Skin epidermis (tissue), 12 donors: ENCODE measurements at regions not wholly inside any gene's neighbourhood (a gene's known extent, or its start where the extent isn't known, plus 50 kb on each side); places are given as distances from the start of the nearest gene placed in this dataset.
"Not testable (repeated sequence)": the region's sequence is repeated elsewhere in the genome, so short reads cannot be mapped to it uniquely, and the experiment has no call there.

Experiments used
- H3K27ac ChIP-seq, 21 experiments: fragments of 200-600 bp; sonication (generic) in 11 of 21; one replicate each; pipeline ENCODE4 v1.5.0; 2020; ENCODE audit warnings: mild to moderate bottlenecking in 3 of 21, inconsistent platforms in 2 of 21, moderate library complexity in 2 of 21
- H3K4me3 ChIP-seq, 7 experiments: fragments of 200-600 bp; sonication (generic) in 2 of 7; one replicate each; pipeline ENCODE4 v1.5.0; 2020; ENCODE audit warnings: inconsistent platforms in 2 of 7, mild to moderate bottlenecking in 2 of 7, moderate library complexity in 1 of 7

GRCh38 chr1:90864681-90865080, 147.6 kb upstream of the BARHL2 start:
- Histone ChIP-seq H3K27ac (no peak overlapping the region), H3K4me3 (no peak overlapping the region)

GRCh38 chr1:90862782-90863181, 145.7 kb upstream of the BARHL2 start:
- Histone ChIP-seq H3K27ac (no peak overlapping the region), H3K4me3 (no peak overlapping the region)

GRCh38 chr1:90861421-90861820, 144.3 kb upstream of the BARHL2 start:
- not testable (repeated sequence) for H3K4me3 ChIP-seq, H3K27ac ChIP-seq

GRCh38 chr1:90856463-90857007, 139.4 kb upstream of the BARHL2 start:
- Histone ChIP-seq H3K27ac (no peak overlapping the region), H3K4me3 (no peak overlapping the region)

GRCh38 chr1:90854397-90854924, 137.4 kb upstream of the BARHL2 start:
- H3K4me3 ChIP-seq, result no peak overlapping the region

GRCh38 chr1:90851711-90852050, 134.6 kb upstream of the BARHL2 start:
- no peak overlapping the region for H3K27ac ChIP-seq

More at GRCh38 chr1:90854397-90854924, 137.4 kb upstream of the BARHL2 start:
- no peak overlapping the region for H3K27ac ChIP-seq

GRCh38 chr1:90850898-90851710, 134.0 kb upstream of the BARHL2 start:
- H3K4me3 ChIP-seq, result peak overlapping the region; percentile 48 to 64 (median 55)
- peak overlapping the region in 13 of 21 experiments; percentile 1 to 77 (median 26) for H3K27ac ChIP-seq

More at GRCh38 chr1:90851711-90852050, 134.6 kb upstream of the BARHL2 start:
- peak overlapping the region; percentile 48 to 64 (median 55) for H3K4me3 ChIP-seq

GRCh38 chr1:90850181-90850897, 133.2 kb upstream of the BARHL2 start:
- Histone ChIP-seq H3K4me3 (peak overlapping the region; percentile 48 to 64 (median 55)), H3K27ac (peak overlapping the region in 6 of 21 experiments; percentile 1 to 77 (median 34))

GRCh38 chr1:90841473-90841872, 124.4 kb upstream of the BARHL2 start:
- H3K27ac ChIP-seq, result no peak overlapping the region
- no peak overlapping the region for H3K4me3 ChIP-seq

GRCh38 chr1:90840352-90840751, 123.2 kb upstream of the BARHL2 start:
- H3K4me3 ChIP-seq, result no peak overlapping the region
- no peak overlapping the region for H3K27ac ChIP-seq

GRCh38 chr1:90839323-90839722, 122.2 kb upstream of the BARHL2 start:
- H3K27ac ChIP-seq, result no peak overlapping the region

GRCh38 chr1:90838720-90839119, 121.6 kb upstream of the BARHL2 start:
- H3K4me3 ChIP-seq, result no peak overlapping the region
- H3K27ac ChIP-seq, result no peak overlapping the region

More at GRCh38 chr1:90839323-90839722, 122.2 kb upstream of the BARHL2 start:
- no peak overlapping the region for H3K4me3 ChIP-seq

GRCh38 chr1:90837420-90837819, 120.3 kb upstream of the BARHL2 start:
- H3K27ac ChIP-seq, result no peak overlapping the region
- H3K4me3 ChIP-seq, result no peak overlapping the region

- no peak overlapping the region for H3K4me3 ChIP-seq
- no peak overlapping the region for H3K27ac ChIP-seq
These were observed 119.2 kb upstream of the BARHL2 start for GRCh38 chr1:90836345-90836679.

- H3K27ac ChIP-seq, result no peak overlapping the region
- peak overlapping the region in 1 of 7 experiments; percentile 13 for H3K4me3 ChIP-seq
These were observed 118.7 kb upstream of the BARHL2 start for GRCh38 chr1:90835661-90836344.

- no peak overlapping the region for H3K4me3 ChIP-seq
- H3K27ac ChIP-seq, result no peak overlapping the region
These were observed 118.0 kb upstream of the BARHL2 start for GRCh38 chr1:90834886-90835660.

GRCh38 chr1:90834354-90834885, 117.3 kb upstream of the BARHL2 start:
- Histone ChIP-seq H3K4me3 (no peak overlapping the region), H3K27ac (no peak overlapping the region)

GRCh38 chr1:90833466-90834110, 116.5 kb upstream of the BARHL2 start:
- no peak overlapping the region for H3K4me3 ChIP-seq
- no peak overlapping the region for H3K27ac ChIP-seq

- Histone ChIP-seq H3K4me3 (no peak overlapping the region), H3K27ac (no peak overlapping the region)
These were observed 114.8 kb upstream of the BARHL2 start for GRCh38 chr1:90831910-90832309.
